ENCODE measurements at regions not wholly inside any gene's neighbourhood (a gene's known extent, or its start where the extent isn't known, plus 50 kb on each side); places are given as distances from the start of the nearest gene placed in this dataset.

DNA sequence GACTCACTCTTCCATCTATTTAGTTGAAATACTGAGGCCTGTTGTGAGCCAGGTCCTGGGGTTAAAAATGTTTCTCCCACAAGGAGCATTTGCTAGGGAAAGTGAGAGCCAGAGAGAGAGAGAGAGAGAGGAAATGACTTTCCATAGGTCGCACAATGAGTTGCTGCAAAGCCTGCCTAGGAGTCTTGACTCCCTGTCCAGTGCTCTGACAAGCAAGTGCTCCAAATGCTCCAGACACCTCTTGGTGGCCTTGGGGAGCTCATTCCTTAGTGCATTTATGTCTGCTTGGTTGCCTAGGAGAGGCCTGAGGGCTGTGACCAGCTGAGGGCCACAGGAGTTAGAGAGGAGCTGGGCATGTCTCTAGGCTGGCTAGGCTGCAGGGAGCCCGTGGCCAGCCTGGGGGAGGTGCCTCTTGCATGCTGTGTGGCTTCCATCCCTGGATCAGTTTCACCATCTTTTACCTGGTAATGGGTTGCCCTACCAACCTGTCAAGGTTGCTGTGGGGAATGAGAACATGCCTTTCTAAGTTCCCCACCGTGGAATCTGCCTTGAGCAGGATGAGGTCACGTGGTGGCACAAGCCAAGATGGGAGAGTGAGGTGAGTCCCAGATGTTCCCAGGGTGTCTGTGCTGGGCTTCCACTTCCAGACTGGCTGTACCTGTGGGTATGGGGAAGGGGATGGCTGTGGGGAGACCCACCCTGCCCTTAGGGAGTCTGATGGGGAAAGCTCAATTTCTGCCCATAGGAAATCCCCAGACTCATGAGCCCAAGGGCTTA, 105.0 kb downstream of the VEGFA start:
- no peak overlapping the region for H3K4me3 ChIP-seq (ENCODE audit: low read length)
- TF ChIP-seq, protein P1, sequence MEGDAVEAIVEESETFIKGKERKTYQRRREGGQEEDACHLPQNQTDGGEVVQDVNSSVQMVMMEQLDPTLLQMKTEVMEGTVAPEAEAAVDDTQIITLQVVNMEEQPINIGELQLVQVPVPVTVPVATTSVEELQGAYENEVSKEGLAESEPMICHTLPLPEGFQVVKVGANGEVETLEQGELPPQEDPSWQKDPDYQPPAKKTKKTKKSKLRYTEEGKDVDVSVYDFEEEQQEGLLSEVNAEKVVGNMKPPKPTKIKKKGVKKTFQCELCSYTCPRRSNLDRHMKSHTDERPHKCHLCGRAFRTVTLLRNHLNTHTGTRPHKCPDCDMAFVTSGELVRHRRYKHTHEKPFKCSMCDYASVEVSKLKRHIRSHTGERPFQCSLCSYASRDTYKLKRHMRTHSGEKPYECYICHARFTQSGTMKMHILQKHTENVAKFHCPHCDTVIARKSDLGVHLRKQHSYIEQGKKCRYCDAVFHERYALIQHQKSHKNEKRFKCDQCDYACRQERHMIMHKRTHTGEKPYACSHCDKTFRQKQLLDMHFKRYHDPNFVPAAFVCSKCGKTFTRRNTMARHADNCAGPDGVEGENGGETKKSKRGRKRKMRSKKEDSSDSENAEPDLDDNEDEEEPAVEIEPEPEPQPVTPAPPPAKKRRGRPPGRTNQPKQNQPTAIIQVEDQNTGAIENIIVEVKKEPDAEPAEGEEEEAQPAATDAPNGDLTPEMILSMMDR (conservative IDR thresholded peaks at IDR 0.05; ENCODE audit: low read length): no peak
- DNase-seq (ENCODE audit: low read depth): no peak

DNA sequence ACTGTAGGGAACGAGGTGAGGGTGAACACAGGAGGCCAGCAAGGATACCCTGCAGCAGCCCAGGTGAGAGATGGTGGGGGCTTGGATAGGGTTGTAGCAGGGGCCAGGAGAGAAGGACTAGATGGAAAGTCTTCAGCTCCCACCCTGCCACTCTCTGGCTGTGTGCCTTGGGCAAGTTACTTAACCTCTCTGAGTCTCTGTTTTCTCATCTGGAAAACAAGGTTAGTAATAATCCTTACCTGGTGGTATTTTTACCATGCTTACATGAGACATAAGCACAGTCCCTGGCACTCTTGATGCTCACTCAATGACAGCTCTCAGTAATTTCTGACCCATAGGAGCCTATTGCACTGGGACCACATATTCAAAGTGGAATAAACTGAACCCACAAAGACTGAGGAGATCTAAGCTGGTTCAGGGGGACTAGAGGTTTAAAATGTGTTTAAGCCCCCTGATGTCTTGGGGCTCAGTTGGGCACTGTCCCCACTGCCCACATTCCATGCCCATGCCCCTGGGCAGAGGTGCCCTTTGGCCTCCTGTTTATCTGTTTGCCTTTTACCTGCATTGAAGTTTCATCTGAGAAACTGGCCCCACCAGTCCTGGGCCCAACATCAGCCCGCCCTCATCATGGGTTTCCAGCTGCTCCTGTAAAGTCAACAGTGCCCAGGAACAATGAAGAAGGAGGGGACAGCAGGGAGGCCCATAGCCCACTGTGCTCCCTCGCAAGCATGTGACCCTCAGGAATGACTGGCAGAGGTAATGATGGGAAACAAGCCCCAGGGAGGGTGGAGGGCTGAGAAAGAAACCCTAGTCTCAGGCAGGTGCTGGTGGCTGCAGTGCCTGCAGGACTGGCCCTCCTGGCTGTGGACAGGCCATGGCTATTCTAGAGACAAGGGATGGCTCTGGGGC, 104.0 kb downstream of the VEGFA start:
- no peak overlapping the region for H3K4me3 ChIP-seq (ENCODE audit: low read length)
- DNase-seq (ENCODE audit: low read depth): no peak
- TF ChIP-seq, protein P1 (conservative IDR thresholded peaks at IDR 0.05; ENCODE audit: low read length): no peak

DNA sequence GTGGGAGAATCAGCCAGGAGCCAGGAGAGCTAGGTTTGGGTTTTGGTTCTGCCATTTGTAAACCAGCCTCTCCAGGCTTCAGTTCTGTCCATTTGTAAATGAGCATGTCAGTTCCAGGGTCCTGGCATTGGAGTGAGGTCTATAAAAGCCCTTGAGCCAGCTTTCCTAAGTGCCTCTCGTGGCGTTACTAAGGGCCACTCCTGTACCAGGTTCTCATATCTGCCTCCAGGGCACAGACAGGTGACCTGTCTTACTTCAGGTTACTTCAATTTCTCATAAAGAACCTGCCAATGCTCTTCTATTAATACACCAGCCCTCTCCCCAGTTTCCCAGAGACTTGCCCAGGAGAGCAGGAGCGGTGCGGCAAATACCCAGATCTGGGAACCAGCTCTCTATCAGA, 101.9 kb downstream of the VEGFA start:
- no peak for DNase-seq (ENCODE audit: low read depth)
- no peak overlapping the region for H3K4me3 ChIP-seq (ENCODE audit: low read length)
- TF ChIP-seq, protein P1 (conservative IDR thresholded peaks at IDR 0.05; ENCODE audit: low read length): no peak

DNA sequence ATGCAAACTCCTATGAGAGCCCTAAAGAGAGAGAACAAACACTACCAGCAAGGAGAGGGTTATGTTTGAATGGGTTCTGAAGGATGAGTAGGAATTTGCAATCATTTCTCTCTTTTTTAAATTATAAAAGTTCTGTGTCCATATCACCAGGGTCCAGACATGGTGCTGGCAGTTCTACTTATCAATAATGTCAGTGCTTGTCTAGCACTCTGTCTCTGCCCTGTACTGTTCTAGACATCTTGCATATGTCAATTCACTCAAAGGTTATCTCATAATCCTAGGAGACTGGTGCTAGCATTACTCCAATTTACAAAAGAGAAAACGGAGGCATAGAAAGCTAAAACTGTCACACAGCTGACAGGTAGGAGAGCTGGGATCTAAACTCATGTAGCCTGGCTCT, 101.3 kb downstream of the VEGFA start:
- no peak overlapping the region for H3K4me3 ChIP-seq (ENCODE audit: low read length)
- DNase-seq (ENCODE audit: low read depth): no peak
- TF ChIP-seq, protein P1 (conservative IDR thresholded peaks at IDR 0.05; ENCODE audit: low read length): no peak

DNA sequence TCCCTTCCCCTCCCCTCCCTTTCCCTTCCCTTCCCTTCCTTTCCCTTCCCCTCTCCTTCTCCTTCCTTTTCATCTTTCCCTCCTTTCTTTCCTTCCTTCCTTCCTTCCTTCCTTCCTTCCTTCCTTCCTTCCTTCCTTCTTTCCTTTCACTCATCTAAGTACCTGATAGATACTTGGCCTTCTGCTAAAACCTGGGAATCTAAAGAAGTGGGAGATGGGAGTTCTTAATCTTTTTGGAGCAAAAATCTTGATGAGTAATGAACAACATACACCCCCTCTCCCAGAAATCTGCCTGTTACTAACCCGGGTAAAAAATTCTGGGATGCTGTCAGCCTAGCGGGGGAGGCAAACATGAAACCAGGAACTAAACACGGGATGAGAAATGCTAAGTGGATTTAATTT, 100.7 kb downstream of the VEGFA start:
- H3K4me3 ChIP-seq (ENCODE audit: low read length): no peak overlapping the region
- TF ChIP-seq, protein P1 (conservative IDR thresholded peaks at IDR 0.05; ENCODE audit: low read length): no peak
- no peak for DNase-seq (ENCODE audit: low read depth)

DNA sequence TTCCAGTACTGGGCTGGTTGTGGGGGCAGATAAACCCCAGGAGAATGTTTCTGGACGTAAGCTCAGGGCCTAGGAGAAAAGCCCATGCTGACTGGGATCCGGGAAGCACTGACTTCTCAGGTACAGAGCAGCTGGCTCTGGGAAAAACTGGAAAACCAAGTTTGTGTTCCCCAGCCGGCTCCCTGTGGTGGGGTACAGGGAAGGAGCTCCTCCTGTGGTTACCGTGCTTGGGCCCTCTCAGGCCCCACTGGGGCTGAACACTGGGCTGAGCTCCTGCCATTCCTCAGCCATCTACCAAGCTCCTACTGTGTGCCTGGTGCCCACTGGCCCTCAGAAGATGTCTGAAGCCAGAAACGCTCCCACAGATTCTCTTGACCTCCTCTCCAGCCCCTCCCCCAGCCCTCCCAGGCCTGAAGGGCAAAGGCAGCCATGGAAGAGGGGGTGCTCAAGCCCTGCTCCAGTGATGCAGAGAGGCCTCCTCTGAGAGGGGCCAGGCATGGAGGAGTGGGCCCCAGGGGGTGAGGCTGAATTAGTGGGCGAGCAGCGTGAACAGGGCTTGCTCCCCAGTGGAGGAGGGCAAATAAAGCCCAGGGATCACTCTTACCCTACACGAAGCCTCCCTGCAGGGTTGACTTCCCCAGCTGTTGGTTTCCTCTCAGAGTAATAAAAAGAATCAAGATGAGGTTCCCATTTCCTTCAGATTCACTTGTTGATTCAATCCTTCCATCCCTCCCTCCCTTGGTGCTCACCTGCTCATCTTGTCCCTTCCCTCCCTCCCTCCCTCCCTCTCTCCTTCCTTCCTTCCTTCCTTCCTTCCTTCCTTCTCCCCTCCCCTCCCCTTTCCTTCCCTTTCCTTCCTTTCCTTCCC, 100.0 kb downstream of the VEGFA start:
- H3K4me3 ChIP-seq (ENCODE audit: low read length): no peak overlapping the region
- DNase-seq (ENCODE audit: low read depth): no peak
- TF ChIP-seq, protein P1 (conservative IDR thresholded peaks at IDR 0.05; ENCODE audit: low read length): no peak

Measured in AG10803 (cell line).